ENCODE measurements at regions not wholly inside any gene's neighbourhood (a gene's known extent, or its start where the extent isn't known, plus 50 kb on each side); places are given as distances from the start of the nearest gene placed in this dataset.

- FAIRE-seq, result no peak
- peaks cover 18% of the 10 kb centered on the region; the same call in 2 of the 3 replicates for H3K9me3 ChIP-seq
- 5% methylated on average over 46 of the region's 51 CpGs for WGBS (ENCODE audit: missing lambda C conversion rate)
- peak overlapping the region; percentile 88 to 92 for H3K27ac ChIP-seq
- ChIA-PET CTCF (interaction anchor here (1.1 to 1.8 kb wide), 2 partner anchors 70 to 158 kb away, joined by 3 to 11 read pairs; partner anchors contain the start of gene CHD1L), POLR2A (interaction anchor here (0.6 to 1.9 kb wide), 22 partner anchors 9 to 1302 kb away, joined by 3 to 35 read pairs (median 4); partner anchors contain the start of genes CHD1L and PRKAB2)
- 0 out of 3 replicates have a peak, but pooled peaks cover 3% of the 10 kb centered on the region for H3K4me1 ChIP-seq
- peak overlapping the region; percentile 90 for H3K4me2 ChIP-seq
- ATAC-seq, result peak; percentile 89 to 93
- H3K4me3 ChIP-seq, result peak overlapping the region; percentile 52
- DNase-seq (ENCODE audit: low read depth in 1 of 2, low spot score in 1 of 2), result peak; percentile 75 to 89
- no peak for TF ChIP-seq BHLHE40 (IDR thresholded peaks at IDR 0.05; ENCODE audit: low read depth, low read length)
- no peak for TF ChIP-seq NPAS2 (CRISPR knock-in tag; IDR thresholded peaks at IDR 0.05; ENCODE audit: borderline replicate concordance)
- TF ChIP-seq, protein P1, sequence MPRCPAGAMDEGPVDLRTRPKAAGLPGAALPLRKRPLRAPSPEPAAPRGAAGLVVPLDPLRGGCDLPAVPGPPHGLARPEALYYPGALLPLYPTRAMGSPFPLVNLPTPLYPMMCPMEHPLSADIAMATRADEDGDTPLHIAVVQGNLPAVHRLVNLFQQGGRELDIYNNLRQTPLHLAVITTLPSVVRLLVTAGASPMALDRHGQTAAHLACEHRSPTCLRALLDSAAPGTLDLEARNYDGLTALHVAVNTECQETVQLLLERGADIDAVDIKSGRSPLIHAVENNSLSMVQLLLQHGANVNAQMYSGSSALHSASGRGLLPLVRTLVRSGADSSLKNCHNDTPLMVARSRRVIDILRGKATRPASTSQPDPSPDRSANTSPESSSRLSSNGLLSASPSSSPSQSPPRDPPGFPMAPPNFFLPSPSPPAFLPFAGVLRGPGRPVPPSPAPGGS (IDR thresholded peaks at IDR 0.05), result peak; percentile 98
- no peak for TF ChIP-seq RCOR1 (IDR thresholded peaks at IDR 0.05; ENCODE audit: low read depth, low read length)
- TF ChIP-seq EHF (CRISPR knock-in tag; IDR thresholded peaks at IDR 0.05), result no peak
- TF ChIP-seq CEBPB (IDR thresholded peaks at IDR 0.05), result peak in 1 of 2 experiments; percentile 32; a peak in 1 of 4 replicates
- no peak; the same call in 1 of the 2 replicates for TF ChIP-seq MAZ (IDR thresholded peaks at IDR 0.05; ENCODE audit: borderline replicate concordance, low read depth, low read length)
- TF ChIP-seq ELK1 (IDR thresholded peaks at IDR 0.05; ENCODE audit: low read depth, low read length), result no peak
- TF ChIP-seq CHD2 (IDR thresholded peaks at IDR 0.05; ENCODE audit: low read length, partially characterized antibody), result no peak
- no peak for TF ChIP-seq POLR2AphosphoS2 (conservative IDR thresholded peaks at IDR 0.05; ENCODE audit: low read length)
- TF ChIP-seq RNF2 (IDR thresholded peaks at IDR 0.05; ENCODE audit: borderline replicate concordance, low read depth), result no peak
- TF ChIP-seq ZC3H11A (IDR thresholded peaks at IDR 0.05), result no peak
- no peak for TF ChIP-seq CTCF (IDR thresholded peaks at IDR 0.05)
- TF ChIP-seq ZNF302 (CRISPR knock-in tag; IDR thresholded peaks at IDR 0.05), result no peak
- TF ChIP-seq MAX (IDR thresholded peaks at IDR 0.05), result peak; percentile 57
- peak; percentile 98 for TF ChIP-seq POLR2A (IDR thresholded peaks at IDR 0.05; ENCODE audit: low read length)
- TF ChIP-seq SMC3 (IDR thresholded peaks at IDR 0.05), result no peak
- TF ChIP-seq CBX2 (IDR thresholded peaks at IDR 0.05; ENCODE audit: borderline replicate concordance, low read depth), result no peak
- no peak for TF ChIP-seq NFE2L2 (conservative IDR thresholded peaks at IDR 0.05; ENCODE audit: low read length)
- no peak for TF ChIP-seq SREBF2 (IDR thresholded peaks at IDR 0.05)
- TF ChIP-seq MAFK (IDR thresholded peaks at IDR 0.05; ENCODE audit: partially characterized antibody), result peak; percentile 27
- TF ChIP-seq TP53 (CRISPR knock-in tag; IDR thresholded peaks at IDR 0.05), result 0 out of 2 replicates have a peak, but pooled peaks have one; percentile 64
- peak; percentile 90; the same call in 1 of the 2 replicates for TF ChIP-seq TFCP2L1 (CRISPR knock-in tag; IDR thresholded peaks at IDR 0.05)
- TF ChIP-seq, protein P2, sequence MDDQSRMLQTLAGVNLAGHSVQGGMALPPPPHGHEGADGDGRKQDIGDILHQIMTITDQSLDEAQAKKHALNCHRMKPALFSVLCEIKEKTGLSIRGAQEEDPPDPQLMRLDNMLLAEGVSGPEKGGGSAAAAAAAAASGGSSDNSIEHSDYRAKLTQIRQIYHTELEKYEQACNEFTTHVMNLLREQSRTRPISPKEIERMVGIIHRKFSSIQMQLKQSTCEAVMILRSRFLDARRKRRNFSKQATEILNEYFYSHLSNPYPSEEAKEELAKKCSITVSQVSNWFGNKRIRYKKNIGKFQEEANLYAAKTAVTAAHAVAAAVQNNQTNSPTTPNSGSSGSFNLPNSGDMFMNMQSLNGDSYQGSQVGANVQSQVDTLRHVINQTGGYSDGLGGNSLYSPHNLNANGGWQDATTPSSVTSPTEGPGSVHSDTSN (IDR thresholded peaks at IDR 0.05), result peak; percentile 81
- TF ChIP-seq, protein P3, sequence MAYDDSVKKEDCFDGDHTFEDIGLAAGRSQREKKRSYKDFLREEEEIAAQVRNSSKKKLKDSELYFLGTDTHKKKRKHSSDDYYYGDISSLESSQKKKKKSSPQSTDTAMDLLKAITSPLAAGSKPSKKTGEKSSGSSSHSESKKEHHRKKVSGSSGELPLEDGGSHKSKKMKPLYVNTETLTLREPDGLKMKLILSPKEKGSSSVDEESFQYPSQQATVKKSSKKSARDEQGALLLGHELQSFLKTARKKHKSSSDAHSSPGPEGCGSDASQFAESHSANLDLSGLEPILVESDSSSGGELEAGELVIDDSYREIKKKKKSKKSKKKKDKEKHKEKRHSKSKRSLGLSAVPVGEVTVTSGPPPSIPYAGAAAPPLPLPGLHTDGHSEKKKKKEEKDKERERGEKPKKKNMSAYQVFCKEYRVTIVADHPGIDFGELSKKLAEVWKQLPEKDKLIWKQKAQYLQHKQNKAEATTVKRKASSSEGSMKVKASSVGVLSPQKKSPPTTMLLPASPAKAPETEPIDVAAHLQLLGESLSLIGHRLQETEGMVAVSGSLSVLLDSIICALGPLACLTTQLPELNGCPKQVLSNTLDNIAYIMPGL (CRISPR knock-in tag; IDR thresholded peaks at IDR 0.05; ENCODE audit: borderline replicate concordance), result 0 out of 2 replicates have a peak, but pooled peaks have one; percentile 24
- peak; percentile 46; the same call in 1 of the 2 replicates for TF ChIP-seq GATA3 (IDR thresholded peaks at IDR 0.05; ENCODE audit: borderline replicate concordance)
- no peak for TF ChIP-seq USF2 (IDR thresholded peaks at IDR 0.05)
- TF ChIP-seq CHD4 (IDR thresholded peaks at IDR 0.05; ENCODE audit: borderline replicate concordance), result no peak
- peak; percentile 70 for TF ChIP-seq E2F6 (IDR thresholded peaks at IDR 0.05; ENCODE audit: borderline replicate concordance, low read depth)
- TF ChIP-seq EP300 (IDR thresholded peaks at IDR 0.05), result no peak
- TF ChIP-seq ZSCAN20 (CRISPR knock-in tag; IDR thresholded peaks at IDR 0.05), result 0 out of 2 replicates have a peak, but pooled peaks have one; percentile 50
Measured at GRCh38 chr1:147084273-147085096, 87.8 kb downstream of the PRKAB2 start.
